HG02588 (cell line): ENCODE measurements at regions not wholly inside any gene's neighbourhood (a gene's known extent, or its start where the extent isn't known, plus 50 kb on each side); places are given as distances from the start of the nearest gene placed in this dataset.
"Not testable (repeated sequence)": the region's sequence is repeated elsewhere in the genome, so short reads cannot be mapped to it uniquely, and the experiment has no call there.

Source experiments
- ATAC-seq: cut with Tn5 transposase; IDR thresholded peaks from one replicate; pipeline ENCODE4 v1.9.1; 2021; ENCODE audit warnings: mild to moderate bottlenecking, moderate library complexity; ENCODE audit not compliant: unreplicated experiment

DNA sequence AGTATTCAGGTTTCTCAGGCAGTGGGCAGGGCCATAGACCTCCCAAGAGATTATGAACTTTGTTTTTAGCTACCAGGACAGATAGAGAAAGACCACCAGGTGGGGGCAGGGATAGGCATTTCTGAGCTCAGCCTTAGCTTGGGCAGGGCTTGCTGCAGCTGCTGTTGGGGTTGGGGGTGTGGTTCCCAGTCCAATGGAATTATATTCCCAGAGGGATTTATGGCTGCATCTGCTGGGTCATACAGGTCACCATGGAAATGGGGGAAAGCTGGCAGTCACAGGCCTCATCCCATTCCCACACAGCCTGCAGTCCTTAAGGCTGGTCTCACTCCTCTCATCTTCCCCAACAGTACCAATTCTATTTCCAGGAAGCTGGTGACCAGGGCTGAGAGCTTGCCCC is 144.6 kb upstream of the ZPLD1 start:
- no peak for ATAC-seq

GRCh38 chr3:102295756-102296155 is 139.1 kb upstream of the ZPLD1 start:
- no peak for ATAC-seq

GRCh38 chr3:102297072-102297658 is 137.7 kb upstream of the ZPLD1 start:
- no peak for ATAC-seq

- no peak for ATAC-seq
Observed at GRCh38 chr3:102299125-102299877, 135.5 kb upstream of the ZPLD1 start.

- ATAC-seq = no peak
Observed at GRCh38 chr3:102301155-102301880, 133.5 kb upstream of the ZPLD1 start.

DNA sequence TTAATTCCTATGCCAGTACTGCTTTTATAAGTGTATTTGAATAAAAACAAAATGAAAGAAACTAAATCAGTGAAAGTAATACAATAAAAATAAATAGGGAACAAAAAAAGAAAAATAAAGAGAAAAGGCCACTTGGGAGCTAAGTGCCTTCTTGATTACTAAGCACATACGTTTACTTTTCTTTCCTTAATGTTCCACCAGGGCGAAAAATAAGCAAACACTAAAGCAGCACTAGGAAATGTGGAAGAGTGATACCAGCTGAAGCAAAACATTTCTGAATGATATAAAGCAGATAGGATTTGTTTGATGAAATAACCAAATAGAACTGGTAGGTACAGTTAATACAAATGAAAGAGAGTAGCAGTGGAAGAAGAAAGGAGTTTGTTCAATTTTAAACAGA is 132.8 kb upstream of the ZPLD1 start:
- ATAC-seq = no peak

GRCh38 chr3:102304550-102304949 is 130.3 kb upstream of the ZPLD1 start:
- ATAC-seq = no peak

- ATAC-seq = no peak
Observed at GRCh38 chr3:102307442-102307841, 127.4 kb upstream of the ZPLD1 start.

DNA sequence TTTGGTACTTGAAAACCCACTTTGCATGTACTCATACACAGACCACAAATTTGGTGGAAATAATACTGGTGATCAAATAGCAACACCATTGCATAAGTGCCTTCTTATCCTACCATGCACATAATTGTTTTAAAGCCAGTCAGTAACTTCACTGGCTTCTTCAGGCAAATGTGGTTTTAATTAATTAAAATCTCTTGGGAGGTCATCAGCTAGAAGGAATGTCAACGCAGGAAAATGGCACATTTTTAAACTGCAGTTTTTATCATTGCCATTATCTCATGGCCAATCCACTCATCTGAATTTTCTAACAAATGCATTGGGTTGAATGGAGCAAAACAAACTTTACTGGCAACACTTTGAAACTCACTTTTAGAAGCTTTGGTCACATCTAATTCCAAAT is 105.7 kb upstream of the ZPLD1 start:
- no peak for ATAC-seq

DNA sequence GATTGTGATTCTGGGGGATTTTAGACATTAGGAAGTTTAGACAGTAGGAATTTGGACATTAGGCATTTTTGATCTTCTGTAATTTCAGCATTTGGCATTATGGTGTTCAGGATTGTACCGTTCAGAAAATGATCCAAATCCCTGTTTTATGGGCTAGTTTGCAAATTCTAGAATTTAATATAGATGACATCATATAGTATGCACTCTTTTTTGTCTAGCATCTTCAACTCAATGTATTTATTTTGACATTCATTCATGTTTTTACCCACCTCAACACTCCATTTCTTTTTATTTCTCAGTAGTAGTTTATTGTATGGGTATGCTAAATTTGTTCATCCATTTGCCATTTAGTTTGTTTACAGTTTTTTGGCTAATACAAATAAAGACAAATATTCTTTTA is 105.3 kb upstream of the ZPLD1 start:
- no peak for ATAC-seq

- no peak for ATAC-seq
Observed at GRCh38 chr3:102332205-102332604, 102.6 kb upstream of the ZPLD1 start.

DNA sequence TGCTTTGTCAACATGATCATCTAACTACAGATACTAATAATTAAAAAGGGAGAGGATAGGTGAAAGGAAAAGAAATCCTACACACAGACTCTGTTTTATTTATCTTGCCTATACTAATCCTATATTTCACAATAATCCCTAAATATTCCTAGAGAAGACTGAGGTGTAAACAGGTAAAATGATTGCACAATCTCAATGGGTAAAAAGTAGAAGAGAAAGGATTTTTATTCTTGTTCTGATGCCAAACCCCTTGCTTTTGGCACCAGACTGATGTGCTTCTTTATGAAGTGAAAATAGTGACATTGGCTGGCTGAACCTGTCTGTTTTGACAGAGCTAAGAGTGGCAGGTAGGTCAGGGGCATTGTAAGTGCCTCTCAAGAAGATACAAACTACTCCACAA is 101.9 kb upstream of the ZPLD1 start:
- no peak for ATAC-seq

- no peak for ATAC-seq
Observed at GRCh38 chr3:102336130-102336529, 98.7 kb upstream of the ZPLD1 start.

GRCh38 chr3:102339671-102340070 is 95.1 kb upstream of the ZPLD1 start:
- ATAC-seq = no peak

DNA sequence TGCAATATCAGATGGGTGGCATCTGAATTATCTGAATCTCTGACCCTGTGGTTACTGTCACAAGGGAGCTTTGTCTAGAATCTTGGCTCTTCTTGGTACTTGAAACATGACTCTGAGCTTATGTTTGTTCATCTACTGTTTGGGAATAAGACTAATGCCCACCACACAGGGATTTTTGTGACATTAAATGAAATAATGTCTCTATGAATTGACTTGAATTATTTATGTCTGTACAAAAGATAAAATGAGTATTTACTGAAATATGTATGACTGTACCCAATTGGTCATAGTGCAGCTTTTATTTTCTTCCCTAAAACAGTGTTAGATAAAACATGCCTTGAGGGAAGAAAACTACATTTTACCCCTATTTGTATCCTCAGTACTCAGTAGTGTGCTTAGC is 87.9 kb upstream of the ZPLD1 start:
- ATAC-seq = no peak

- ATAC-seq = no peak
Observed at GRCh38 chr3:102348904-102349303, 85.9 kb upstream of the ZPLD1 start.

DNA sequence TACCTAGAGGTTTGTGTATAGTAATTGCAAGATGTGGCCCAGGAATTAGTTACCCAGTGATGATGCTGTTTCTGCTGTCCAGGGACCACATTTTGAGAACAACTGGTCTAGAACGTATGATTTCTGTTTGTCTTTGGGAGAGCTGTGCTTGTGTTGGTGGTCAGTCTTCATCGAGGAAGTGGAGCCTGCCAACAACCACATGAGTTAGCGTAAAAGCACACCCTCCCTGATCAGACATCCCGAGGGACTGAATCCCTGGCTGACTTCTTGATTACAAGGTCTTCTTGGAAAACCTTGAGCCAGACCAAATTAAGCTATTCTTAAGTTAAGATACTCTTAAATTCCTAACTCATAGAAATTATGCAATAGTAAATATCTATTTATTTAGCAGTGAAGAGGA is 81.7 kb upstream of the ZPLD1 start:
- ATAC-seq = no peak

DNA sequence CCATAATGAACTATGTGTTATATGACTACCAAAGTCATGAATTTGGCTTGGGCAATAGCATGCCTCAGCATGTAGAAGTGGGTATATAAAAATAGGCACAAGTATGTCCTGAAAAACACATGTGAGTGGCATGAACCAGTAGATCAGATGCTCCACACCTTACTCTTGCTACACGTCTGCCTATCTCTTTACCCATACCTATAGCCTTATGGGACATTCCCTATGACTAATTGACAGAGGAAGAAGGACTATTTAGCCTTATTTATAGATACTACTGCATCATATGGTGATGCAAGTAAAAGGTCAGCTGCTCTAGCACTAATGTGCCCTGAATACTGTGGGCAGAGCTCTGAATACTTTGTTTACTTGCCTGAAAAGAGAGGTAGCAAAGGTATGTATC is 81.0 kb upstream of the ZPLD1 start:
- ATAC-seq = peak; percentile 43

DNA sequence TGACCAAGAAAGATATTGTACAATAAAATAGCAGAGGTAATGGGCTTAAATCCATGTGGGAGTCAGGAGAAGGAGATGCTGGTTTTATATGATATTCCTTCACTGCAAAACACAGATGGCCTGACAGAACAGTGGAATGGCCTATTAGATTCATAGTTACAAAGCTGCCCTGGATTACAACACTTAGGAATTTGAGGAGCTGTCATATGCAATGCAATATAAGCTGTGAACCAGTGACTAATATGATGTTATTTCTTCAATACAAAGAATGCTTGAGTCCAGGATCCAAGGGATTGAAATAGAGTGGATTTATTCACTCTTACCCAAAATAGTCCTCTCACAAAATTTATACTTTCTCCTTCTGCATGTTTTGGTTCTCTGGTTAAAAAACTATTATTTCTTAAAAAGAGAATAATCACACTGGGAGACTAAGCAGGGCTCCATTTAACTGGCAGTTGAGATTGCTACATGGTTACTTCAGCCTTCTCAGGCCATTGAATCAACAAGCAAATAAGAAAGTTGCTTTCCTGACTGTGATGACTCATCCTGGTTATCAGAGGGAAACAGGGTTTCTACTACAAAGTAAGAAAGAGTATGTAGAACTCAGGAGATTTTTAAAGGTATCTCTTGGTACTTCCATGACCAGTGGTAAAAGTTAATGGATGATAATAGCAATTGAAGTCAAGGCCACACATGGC is 79.8 kb upstream of the ZPLD1 start:
- ATAC-seq = no peak

GRCh38 chr3:102356506-102356905 is 78.3 kb upstream of the ZPLD1 start:
- no peak for ATAC-seq

GRCh38 chr3:102357313-102357712 is 77.5 kb upstream of the ZPLD1 start:
- not testable (repeated sequence) for ATAC-seq
